OCI-LY1 (cell line): ENCODE measurements at regions not wholly inside any gene's neighbourhood (a gene's known extent, or its start where the extent isn't known, plus 50 kb on each side); places are given as distances from the start of the nearest gene placed in this dataset.
"Not testable (repeated sequence)": the region's sequence is repeated elsewhere in the genome, so short reads cannot be mapped to it uniquely, and the experiment has no call there.

Experiments
- H2AFZ ChIP-seq: fragments of 200-600 bp; sonication (generic), shearing (Covaris generic); 2 replicates; pipeline ENCODE4 v1.6.0; 2014; ENCODE audit warnings: antibody characterized with exemption, mild to moderate bottlenecking, low read length
- H3F3A ChIP-seq: fragments of 200-600 bp; sonication (generic), shearing (Covaris generic); 2 replicates; pipeline ENCODE4 v1.6.0; 2014; ENCODE audit warnings: mild to moderate bottlenecking, antibody characterized with exemption, low read length, moderate library complexity; ENCODE audit not compliant: insufficient read depth
- H3K27ac ChIP-seq: fragments of 200-600 bp; sonication (generic); 2 replicates; pipeline ENCODE4 v1.5.1; 2014; ENCODE audit warnings: low read length, mixed run types, mild to moderate bottlenecking, low read depth; ENCODE audit not compliant: poor library complexity, severe bottlenecking
- H3K27me3 ChIP-seq: fragments of 200-600 bp; sonication (generic); 2 replicates; pipeline ENCODE4 v1.6.0; 2014; ENCODE audit warnings: antibody characterized with exemption, mild to moderate bottlenecking, low read length, moderate library complexity; ENCODE audit not compliant: insufficient read depth
- H3K36me3 ChIP-seq: fragments of 200-600 bp; sonication (generic); 2 replicates; pipeline ENCODE4 v1.6.1; 2014; ENCODE audit warnings: mild to moderate bottlenecking, antibody characterized with exemption, low read length, moderate library complexity, mixed read lengths; ENCODE audit not compliant: insufficient read depth
- H3K4me1 ChIP-seq: fragments of 200-600 bp; sonication (generic); 2 replicates; pipeline ENCODE4 v1.5.1; 2014; ENCODE audit warnings: mild to moderate bottlenecking, low read length, moderate library complexity; ENCODE audit not compliant: insufficient read depth, severe bottlenecking
- H3K4me2 ChIP-seq: fragments of 200-600 bp; sonication (generic), shearing (Covaris generic); 2 replicates; pipeline ENCODE4 v1.6.1; 2014; ENCODE audit warnings: low read length
- H3K4me3 ChIP-seq: fragments of 200-600 bp; sonication (generic); 2 replicates; pipeline ENCODE4 v1.5.1; 2014; ENCODE audit warnings: low read length, low read depth, mild to moderate bottlenecking, mixed read lengths; ENCODE audit not compliant: poor library complexity, severe bottlenecking
- H3K79me2 ChIP-seq: fragments of 200-600 bp; shearing (Covaris generic); 2 replicates; pipeline ENCODE4 v1.6.1; 2016; ENCODE audit warnings: mixed run types, low read length, mixed read lengths; ENCODE audit not compliant: insufficient read depth
- H3K9ac ChIP-seq: fragments of 200-600 bp; sonication (generic), shearing (Covaris generic); 2 replicates; pipeline ENCODE4 v1.6.1; 2014; ENCODE audit warnings: mild to moderate bottlenecking, low read length, mixed read lengths
- H3K9me2 ChIP-seq: fragments of 200-600 bp; sonication (generic), shearing (Covaris generic); 2 replicates; pipeline ENCODE4 v1.6.1; 2014; ENCODE audit warnings: low read depth, mild to moderate bottlenecking, low read length, mixed read lengths
- H3K9me3 ChIP-seq: fragments of 200-600 bp; shearing (Covaris generic); 2 replicates; pipeline ENCODE4 v1.6.1; 2014; ENCODE audit warnings: low read length, mixed read lengths
- H4K20me1 ChIP-seq: fragments of 200-600 bp; sonication (generic), shearing (Covaris generic); 2 replicates; pipeline ENCODE4 v1.6.0; 2016; ENCODE audit warnings: mild to moderate bottlenecking, low read length; ENCODE audit not compliant: insufficient read depth
- CTCF ChIP-seq: fragments of 200-600 bp; sonication (generic), shearing (Covaris generic); IDR thresholded peaks from 2 replicates; pipeline ENCODE4 v1.5.1; 2017; ENCODE audit warnings: mild to moderate bottlenecking, antibody characterized with exemption, low read length, moderate library complexity, mixed read lengths
- EZH2 ChIP-seq: fragments of 200-600 bp; sonication (generic), shearing (Covaris generic); IDR thresholded peaks from 2 replicates; pipeline ENCODE4 v1.8.0; 2017; ENCODE audit warnings: borderline replicate concordance, mixed run types, mild to moderate bottlenecking, antibody characterized with exemption, low read length, moderate library complexity, mixed read lengths

GRCh38 chr22:12595724-12596123, 2932.3 kb upstream of the OR11H1 start:
- not testable (repeated sequence) for H3K4me1 ChIP-seq, H3K36me3 ChIP-seq, H3K27me3 ChIP-seq, H3K4me2 ChIP-seq, H3K9ac ChIP-seq, H3K79me2 ChIP-seq, H2AFZ ChIP-seq, H3K9me3 ChIP-seq, H4K20me1 ChIP-seq, H3K9me2 ChIP-seq, H3F3A ChIP-seq, H3K4me3 ChIP-seq, H3K27ac ChIP-seq

GRCh38 chr22:12597778-12598177, 2930.2 kb upstream of the OR11H1 start:
- not testable (repeated sequence) for H3K27me3 ChIP-seq, H3K9me3 ChIP-seq, H3K4me1 ChIP-seq, H4K20me1 ChIP-seq, H3K79me2 ChIP-seq, H3K9ac ChIP-seq, H2AFZ ChIP-seq, H3F3A ChIP-seq, H3K27ac ChIP-seq, H3K4me3 ChIP-seq, H3K36me3 ChIP-seq, H3K4me2 ChIP-seq, H3K9me2 ChIP-seq

GRCh38 chr22:12601510-12601869, 2926.5 kb upstream of the OR11H1 start:
- H3K9me3 ChIP-seq, H3K79me2 ChIP-seq, H3K9ac ChIP-seq, H3K4me3 ChIP-seq, H3K27ac ChIP-seq, H3K4me1 ChIP-seq, H2AFZ ChIP-seq, H3K36me3 ChIP-seq, H4K20me1 ChIP-seq, H3K9me2 ChIP-seq, H3K27me3 ChIP-seq, H3K4me2 ChIP-seq, H3F3A ChIP-seq: not testable (repeated sequence)

GRCh38 chr22:12601870-12602779, 2925.9 kb upstream of the OR11H1 start:
- no peaks in the 10 kb centered on the region for H3K9me2 ChIP-seq
- no peaks in the 10 kb centered on the region for H3F3A ChIP-seq
- no peaks in the 10 kb centered on the region for H3K4me1 ChIP-seq
- no peaks in the 10 kb centered on the region for H3K9me3 ChIP-seq
- no peaks in the 10 kb centered on the region for H4K20me1 ChIP-seq
- TF ChIP-seq CTCF (no peak), EZH2 (no peak)
- no peak overlapping the region for H3K4me3 ChIP-seq
- no peak overlapping the region for H3K9ac ChIP-seq
- H3K27me3 ChIP-seq: no peaks in the 10 kb centered on the region
- no peaks in the 10 kb centered on the region for H3K36me3 ChIP-seq
- H3K27ac ChIP-seq: no peak overlapping the region
- no peak overlapping the region for H2AFZ ChIP-seq
- H3K79me2 ChIP-seq: no peaks in the 10 kb centered on the region
- H3K4me2 ChIP-seq: no peak overlapping the region

GRCh38 chr22:12603399-12603798, 2924.6 kb upstream of the OR11H1 start:
- H2AFZ ChIP-seq, H3K9me2 ChIP-seq, H3K4me2 ChIP-seq, H3K4me3 ChIP-seq, H3K27me3 ChIP-seq, H3K4me1 ChIP-seq, H3F3A ChIP-seq, H4K20me1 ChIP-seq, H3K27ac ChIP-seq, H3K36me3 ChIP-seq, H3K9ac ChIP-seq, H3K9me3 ChIP-seq, H3K79me2 ChIP-seq: not testable (repeated sequence)

- not testable (repeated sequence) for H3K9me3 ChIP-seq, H3K9me2 ChIP-seq, H3K27ac ChIP-seq, H3K27me3 ChIP-seq, H3K4me1 ChIP-seq, H3K79me2 ChIP-seq, H3K9ac ChIP-seq, H3F3A ChIP-seq, H3K4me2 ChIP-seq, H3K4me3 ChIP-seq, H2AFZ ChIP-seq, H3K36me3 ChIP-seq, H4K20me1 ChIP-seq
Measured at GRCh38 chr22:12603833-12604232, 2924.2 kb upstream of the OR11H1 start.

GRCh38 chr22:12608454-12608853, 2919.5 kb upstream of the OR11H1 start:
- H3K27me3 ChIP-seq, H3K9me2 ChIP-seq, H3K9ac ChIP-seq, H3K9me3 ChIP-seq, H3K4me3 ChIP-seq, H2AFZ ChIP-seq, H3K4me2 ChIP-seq, H3K36me3 ChIP-seq, H3F3A ChIP-seq, H3K79me2 ChIP-seq, H4K20me1 ChIP-seq, H3K4me1 ChIP-seq, H3K27ac ChIP-seq: not testable (repeated sequence)
